ENCODE measurements at regions not wholly inside any gene's neighbourhood (a gene's known extent, or its start where the extent isn't known, plus 50 kb on each side); places are given as distances from the start of the nearest gene placed in this dataset.
"Not testable (repeated sequence)": the region's sequence is repeated elsewhere in the genome, so short reads cannot be mapped to it uniquely, and the experiment has no call there.

DNA sequence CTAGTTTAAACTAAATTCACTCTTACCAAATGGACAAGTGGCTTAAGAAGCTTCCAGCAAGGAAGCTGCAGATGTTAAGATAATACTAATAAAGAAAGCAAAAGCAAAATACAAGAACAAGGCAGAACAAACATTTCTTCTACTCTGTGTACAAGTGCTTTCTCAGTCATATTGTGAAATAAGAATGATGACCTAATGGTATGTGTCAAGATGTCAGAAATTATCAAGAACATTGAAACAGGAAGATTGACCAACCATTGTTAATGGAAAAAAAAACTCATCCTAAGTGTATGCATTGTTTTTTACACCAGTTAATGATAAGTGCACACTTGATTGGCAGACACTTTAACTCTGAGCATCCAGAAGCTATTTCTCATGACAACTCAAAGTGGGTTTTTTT is 65.4 kb upstream of the P2RY1 start:
- H3K27me3 ChIP-seq, result no peaks in the 10 kb centered on the region
- H3K4me1 ChIP-seq, result peaks cover 0 to 3% (median 0%) of the 10 kb centered on the region in 4 donors
- DNase-seq (ENCODE audit: low spot score in 2 of 2), result no peak
- H3K9me3 ChIP-seq, result peaks cover 0 to 13% (median 0%) of the 10 kb centered on the region in 4 donors
- H3K27ac ChIP-seq, result no peak overlapping the region
- H3K4me3 ChIP-seq, result no peak overlapping the region
- no peaks in the 10 kb centered on the region for H3K36me3 ChIP-seq
- no peak for TF ChIP-seq POLR2A (IDR thresholded peaks at IDR 0.05)
- TF ChIP-seq, protein P1, sequence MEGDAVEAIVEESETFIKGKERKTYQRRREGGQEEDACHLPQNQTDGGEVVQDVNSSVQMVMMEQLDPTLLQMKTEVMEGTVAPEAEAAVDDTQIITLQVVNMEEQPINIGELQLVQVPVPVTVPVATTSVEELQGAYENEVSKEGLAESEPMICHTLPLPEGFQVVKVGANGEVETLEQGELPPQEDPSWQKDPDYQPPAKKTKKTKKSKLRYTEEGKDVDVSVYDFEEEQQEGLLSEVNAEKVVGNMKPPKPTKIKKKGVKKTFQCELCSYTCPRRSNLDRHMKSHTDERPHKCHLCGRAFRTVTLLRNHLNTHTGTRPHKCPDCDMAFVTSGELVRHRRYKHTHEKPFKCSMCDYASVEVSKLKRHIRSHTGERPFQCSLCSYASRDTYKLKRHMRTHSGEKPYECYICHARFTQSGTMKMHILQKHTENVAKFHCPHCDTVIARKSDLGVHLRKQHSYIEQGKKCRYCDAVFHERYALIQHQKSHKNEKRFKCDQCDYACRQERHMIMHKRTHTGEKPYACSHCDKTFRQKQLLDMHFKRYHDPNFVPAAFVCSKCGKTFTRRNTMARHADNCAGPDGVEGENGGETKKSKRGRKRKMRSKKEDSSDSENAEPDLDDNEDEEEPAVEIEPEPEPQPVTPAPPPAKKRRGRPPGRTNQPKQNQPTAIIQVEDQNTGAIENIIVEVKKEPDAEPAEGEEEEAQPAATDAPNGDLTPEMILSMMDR (IDR thresholded peaks at IDR 0.05), result no peak
- no peak for TF ChIP-seq EP300 (IDR thresholded peaks at IDR 0.05)

DNA sequence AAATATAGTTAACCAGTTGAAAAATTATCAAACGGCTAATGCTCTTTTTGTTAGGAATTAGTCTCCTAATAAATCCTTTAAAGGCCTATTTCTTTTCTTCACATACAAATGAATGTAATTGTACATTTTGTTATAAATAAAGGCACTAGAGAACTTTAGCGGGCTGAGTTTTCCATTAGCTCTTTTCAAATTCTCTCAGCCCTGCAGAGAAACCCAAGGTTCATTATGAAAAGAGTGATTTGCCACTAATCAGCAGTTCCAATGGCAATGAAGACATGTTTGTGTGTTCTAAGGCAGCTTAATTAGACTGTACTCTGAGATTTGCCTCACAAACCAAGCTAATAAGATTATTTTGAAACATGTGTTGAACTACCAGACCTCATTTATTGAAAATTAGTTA is 64.6 kb upstream of the P2RY1 start:
- Histone ChIP-seq H3K9me3 (peaks cover 0 to 7% (median 0%) of the 10 kb centered on the region in 4 donors), H3K27me3 (no peaks in the 10 kb centered on the region), H3K4me3 (no peak overlapping the region), H3K36me3 (no peaks in the 10 kb centered on the region), H3K27ac (no peak overlapping the region), H3K4me1 (peaks cover 0 to 3% (median 0%) of the 10 kb centered on the region in 4 donors)
- TF ChIP-seq, protein P1 (IDR thresholded peaks at IDR 0.05), result no peak
- TF ChIP-seq EP300 (IDR thresholded peaks at IDR 0.05) (no peak), POLR2A (IDR thresholded peaks at IDR 0.05) (no peak)
- WGBS, 2 donors, result 55 to 63% methylated on average over 2 of the region's 2 CpGs
- DNase-seq (ENCODE audit: low spot score in 2 of 2), result no peak

GRCh38 chr3:152771120-152771519 is 63.8 kb upstream of the P2RY1 start:
- no peaks in the 10 kb centered on the region for H3K27me3 ChIP-seq
- H3K4me1 ChIP-seq, result peaks cover 0 to 3% (median 0%) of the 10 kb centered on the region in 4 donors
- no peak overlapping the region for H3K27ac ChIP-seq
- no peaks in the 10 kb centered on the region for H3K9me3 ChIP-seq
- 90 to 97% methylated on average over 1 of the region's 1 CpG for WGBS, 2 donors
- no peaks in the 10 kb centered on the region for H3K36me3 ChIP-seq
- H3K4me3 ChIP-seq, result no peak overlapping the region
- no peak for DNase-seq (ENCODE audit: low spot score in 2 of 2)
- TF ChIP-seq EP300 (IDR thresholded peaks at IDR 0.05) (no peak), POLR2A (IDR thresholded peaks at IDR 0.05) (no peak)
- TF ChIP-seq, protein P1 (IDR thresholded peaks at IDR 0.05), result no peak

DNA sequence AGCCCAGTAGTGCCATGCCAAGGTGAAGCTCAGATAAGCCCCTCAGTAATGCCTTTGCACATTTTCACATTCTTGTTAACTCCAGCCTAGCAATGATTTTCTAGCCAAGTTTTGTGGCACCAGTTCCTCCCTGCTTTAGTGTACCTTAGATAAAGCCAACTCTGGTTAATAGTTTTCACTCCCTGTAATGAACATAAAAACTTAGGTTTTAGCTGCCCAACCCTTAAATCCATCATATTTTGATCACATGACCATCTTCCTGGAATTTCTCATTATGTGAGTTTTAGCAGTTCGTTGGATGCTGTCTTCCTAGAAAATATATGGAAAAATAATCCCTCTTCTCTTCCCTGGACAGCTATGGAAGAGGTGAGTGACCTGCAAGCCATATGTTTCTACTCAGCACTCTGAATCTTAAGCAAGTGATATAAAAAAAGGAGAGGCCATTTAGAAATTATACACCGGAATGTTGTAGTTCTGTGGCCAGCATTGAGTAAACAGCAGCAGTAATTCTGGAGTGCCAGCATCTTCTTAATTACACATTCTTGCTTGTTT is 62.2 kb upstream of the P2RY1 start:
- H3K4me1 ChIP-seq, result peaks cover 0 to 3% (median 0%) of the 10 kb centered on the region in 4 donors
- H3K36me3 ChIP-seq, result no peaks in the 10 kb centered on the region
- H3K4me3 ChIP-seq, result no peak overlapping the region
- TF ChIP-seq, protein P1 (IDR thresholded peaks at IDR 0.05), result no peak
- no peak for TF ChIP-seq EP300 (IDR thresholded peaks at IDR 0.05)
- TF ChIP-seq POLR2A (IDR thresholded peaks at IDR 0.05), result no peak
- H3K9me3 ChIP-seq, result no peaks in the 10 kb centered on the region
- DNase-seq (ENCODE audit: low spot score in 2 of 2), result no peak
- H3K27ac ChIP-seq, result no peak overlapping the region
- WGBS, 2 donors, result 70% methylated on average over 2 of the region's 2 CpGs
- no peaks in the 10 kb centered on the region for H3K27me3 ChIP-seq

DNA sequence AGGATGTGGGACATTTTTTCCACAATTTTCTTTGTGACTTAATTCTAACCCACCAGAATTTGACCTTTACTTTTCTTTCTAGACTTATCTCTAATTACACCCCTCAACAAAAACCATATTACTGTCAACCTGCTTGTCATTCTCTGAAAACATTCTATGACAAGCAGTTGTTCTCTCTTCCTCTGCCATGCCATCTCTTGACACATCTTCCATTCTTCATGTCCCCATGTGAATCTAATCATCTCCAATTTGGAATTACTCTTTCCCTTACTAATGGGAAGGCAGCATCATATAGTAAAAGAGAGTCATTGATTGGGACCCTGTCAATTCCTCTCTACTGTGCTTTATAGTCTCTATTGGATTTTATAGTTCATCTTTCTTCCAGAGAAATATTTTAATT is 61.3 kb upstream of the P2RY1 start:
- no peaks in the 10 kb centered on the region for H3K9me3 ChIP-seq
- DNase-seq (ENCODE audit: low spot score in 2 of 2), result no peak
- TF ChIP-seq, protein P1 (IDR thresholded peaks at IDR 0.05), result no peak
- no peak for TF ChIP-seq EP300 (IDR thresholded peaks at IDR 0.05)
- no peak for TF ChIP-seq POLR2A (IDR thresholded peaks at IDR 0.05)
- no peak overlapping the region for H3K27ac ChIP-seq
- no peaks in the 10 kb centered on the region for H3K36me3 ChIP-seq
- peaks cover 0 to 3% (median 0%) of the 10 kb centered on the region in 4 donors for H3K4me1 ChIP-seq
- no peaks in the 10 kb centered on the region for H3K27me3 ChIP-seq
- no peak overlapping the region for H3K4me3 ChIP-seq

DNA sequence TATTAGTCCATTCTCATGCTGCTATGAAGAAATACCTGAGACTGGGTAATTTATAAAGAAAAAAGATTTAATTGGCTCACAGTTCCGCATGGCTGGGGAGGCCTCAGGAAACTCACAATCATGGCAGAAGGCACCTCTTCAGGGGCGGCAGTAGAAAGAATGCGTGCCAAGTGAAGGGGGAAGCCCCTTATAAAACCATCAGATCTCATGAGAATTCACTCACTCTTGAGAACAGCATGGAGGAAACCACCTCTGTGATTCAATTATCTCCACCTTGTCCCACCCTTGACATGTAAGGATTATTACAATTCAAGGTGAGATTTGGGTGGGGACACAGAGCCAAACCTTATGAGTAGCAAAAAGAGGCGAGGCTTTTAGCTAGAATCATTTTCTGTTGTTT is 60.7 kb upstream of the P2RY1 start:
- DNase-seq (ENCODE audit: low spot score in 2 of 2); H3K36me3 ChIP-seq; H3K9me3 ChIP-seq; H3K27me3 ChIP-seq; H3K4me3 ChIP-seq; H3K27ac ChIP-seq; H3K4me1 ChIP-seq: not testable (repeated sequence)
- WGBS, 2 donors, result 93 to 94% methylated on average over 4 of the region's 4 CpGs
